ENCODE measurements at regions not wholly inside any gene's neighbourhood (a gene's known extent, or its start where the extent isn't known, plus 50 kb on each side); places are given as distances from the start of the nearest gene placed in this dataset.

- no peak for TF ChIP-seq CTCF (IDR thresholded peaks at IDR 0.05; ENCODE audit: control insufficient read depth, insufficient read depth, low read depth, low read length, missing control alignments)
- no peak overlapping the region for H3K4me3 ChIP-seq (ENCODE audit: control insufficient read depth, low read depth, low read length)
- DNase-seq (ENCODE audit: low read depth) = no peak
Measured at GRCh38 chr10:121169406-121169805, 318.2 kb downstream of the WDR11 start.

- DNase-seq (ENCODE audit: low read depth) = no peak
- no peak for TF ChIP-seq CTCF (IDR thresholded peaks at IDR 0.05; ENCODE audit: control insufficient read depth, insufficient read depth, low read depth, low read length, missing control alignments)
- H3K4me3 ChIP-seq (ENCODE audit: control insufficient read depth, low read depth, low read length) = no peak overlapping the region
Measured at GRCh38 chr10:121171825-121172787, 320.9 kb downstream of the WDR11 start.

- TF ChIP-seq CTCF (IDR thresholded peaks at IDR 0.05; ENCODE audit: control insufficient read depth, insufficient read depth, low read depth, low read length, missing control alignments) = no peak
- DNase-seq (ENCODE audit: low read depth) = no peak
- H3K4me3 ChIP-seq (ENCODE audit: control insufficient read depth, low read depth, low read length) = no peak overlapping the region
Measured at GRCh38 chr10:121179006-121179405, 327.8 kb downstream of the WDR11 start.

- TF ChIP-seq CTCF (IDR thresholded peaks at IDR 0.05; ENCODE audit: control insufficient read depth, insufficient read depth, low read depth, low read length, missing control alignments) = no peak
- DNase-seq (ENCODE audit: low read depth) = no peak
- no peak overlapping the region for H3K4me3 ChIP-seq (ENCODE audit: control insufficient read depth, low read depth, low read length)
Measured at GRCh38 chr10:121182219-121182618, 331.1 kb downstream of the WDR11 start.

- TF ChIP-seq CTCF (IDR thresholded peaks at IDR 0.05; ENCODE audit: control insufficient read depth, insufficient read depth, low read depth, low read length, missing control alignments) = no peak
- no peak for DNase-seq (ENCODE audit: low read depth)
- no peak overlapping the region for H3K4me3 ChIP-seq (ENCODE audit: control insufficient read depth, low read depth, low read length)
Measured at GRCh38 chr10:121183236-121183635, 332.1 kb downstream of the WDR11 start.

GRCh38 chr10:121183707-121184106, 332.5 kb downstream of the WDR11 start:
- TF ChIP-seq CTCF (IDR thresholded peaks at IDR 0.05; ENCODE audit: control insufficient read depth, insufficient read depth, low read depth, low read length, missing control alignments) = no peak
- no peak overlapping the region for H3K4me3 ChIP-seq (ENCODE audit: control insufficient read depth, low read depth, low read length)
- no peak for DNase-seq (ENCODE audit: low read depth)

Measured in AG09309 (cell line).